ENCODE measurements at regions not wholly inside any gene's neighbourhood (a gene's known extent, or its start where the extent isn't known, plus 50 kb on each side); places are given as distances from the start of the nearest gene placed in this dataset.

GRCh38 chr9:73892335-73892734 is 604.8 kb upstream of the RORB start:
- no peaks in the 10 kb centered on the region for H3K9me3 ChIP-seq (ENCODE audit: insufficient read depth, low read depth, low read length)

DNA sequence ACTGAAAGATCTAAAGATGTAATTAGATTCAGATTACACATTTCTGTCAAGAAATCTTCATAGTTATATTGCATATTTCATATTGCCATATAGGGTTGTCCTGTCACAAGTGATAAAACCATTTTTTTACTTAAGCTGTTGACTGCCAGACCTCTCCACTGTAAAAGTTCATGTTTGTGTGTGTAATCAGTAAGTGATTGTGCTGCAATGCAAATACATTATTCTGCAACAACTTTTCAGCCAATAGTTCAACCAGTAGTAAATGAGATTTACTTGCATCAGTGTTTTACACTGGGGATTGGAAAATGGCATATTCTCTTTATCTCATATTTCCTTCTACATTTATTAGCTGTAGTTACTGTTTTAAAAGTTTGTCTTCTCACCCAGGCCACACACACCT is 603.9 kb upstream of the RORB start:
- Histone ChIP-seq H3K27me3 (ENCODE audit: insufficient read depth, low read length, poor library complexity, severe bottlenecking) (no peaks in the 10 kb centered on the region), H3K36me3 (ENCODE audit: insufficient read depth, low read length) (no peaks in the 10 kb centered on the region), H3K4me3 (ENCODE audit: low read length, poor library complexity, severe bottlenecking) (no peak overlapping the region), H4K20me1 (ENCODE audit: insufficient read depth, low read length, poor library complexity, severe bottlenecking) (no peaks in the 10 kb centered on the region), H3K9ac (ENCODE audit: low read depth, low read length, poor library complexity, severe bottlenecking) (no peak overlapping the region), H3K4me2 (ENCODE audit: low read depth, low read length, poor library complexity, severe bottlenecking) (no peak overlapping the region), H3F3A (ENCODE audit: low read depth) (no peaks in the 10 kb centered on the region), H3K79me2 (ENCODE audit: insufficient read depth, low read length) (no peaks in the 10 kb centered on the region), H3K9me2 (replicated peaks; ENCODE audit: low read depth, low read length) (no peaks in the 10 kb centered on the region), H3K9me3 (ENCODE audit: insufficient read depth, low read depth, low read length) (no peaks in the 10 kb centered on the region), H2AFZ (ENCODE audit: low read length) (no peak overlapping the region), H3K4me1 (ENCODE audit: insufficient read depth, low read length, poor library complexity, severe bottlenecking) (no peaks in the 10 kb centered on the region)
- no peak for TF ChIP-seq EZH2phosphoT487 (IDR thresholded peaks at IDR 0.05; ENCODE audit: borderline replicate concordance)
- TF ChIP-seq, protein P1, sequence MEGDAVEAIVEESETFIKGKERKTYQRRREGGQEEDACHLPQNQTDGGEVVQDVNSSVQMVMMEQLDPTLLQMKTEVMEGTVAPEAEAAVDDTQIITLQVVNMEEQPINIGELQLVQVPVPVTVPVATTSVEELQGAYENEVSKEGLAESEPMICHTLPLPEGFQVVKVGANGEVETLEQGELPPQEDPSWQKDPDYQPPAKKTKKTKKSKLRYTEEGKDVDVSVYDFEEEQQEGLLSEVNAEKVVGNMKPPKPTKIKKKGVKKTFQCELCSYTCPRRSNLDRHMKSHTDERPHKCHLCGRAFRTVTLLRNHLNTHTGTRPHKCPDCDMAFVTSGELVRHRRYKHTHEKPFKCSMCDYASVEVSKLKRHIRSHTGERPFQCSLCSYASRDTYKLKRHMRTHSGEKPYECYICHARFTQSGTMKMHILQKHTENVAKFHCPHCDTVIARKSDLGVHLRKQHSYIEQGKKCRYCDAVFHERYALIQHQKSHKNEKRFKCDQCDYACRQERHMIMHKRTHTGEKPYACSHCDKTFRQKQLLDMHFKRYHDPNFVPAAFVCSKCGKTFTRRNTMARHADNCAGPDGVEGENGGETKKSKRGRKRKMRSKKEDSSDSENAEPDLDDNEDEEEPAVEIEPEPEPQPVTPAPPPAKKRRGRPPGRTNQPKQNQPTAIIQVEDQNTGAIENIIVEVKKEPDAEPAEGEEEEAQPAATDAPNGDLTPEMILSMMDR (conservative IDR thresholded peaks at IDR 0.05; ENCODE audit: low read length), result no peak

More at GRCh38 chr9:73892335-73892734, 604.8 kb upstream of the RORB start:
- no peak overlapping the region for H3K9ac ChIP-seq (ENCODE audit: low read depth, low read length, poor library complexity, severe bottlenecking)
- H3K4me1 ChIP-seq (ENCODE audit: insufficient read depth, low read length, poor library complexity, severe bottlenecking), result no peaks in the 10 kb centered on the region
- H3K36me3 ChIP-seq (ENCODE audit: insufficient read depth, low read length), result no peaks in the 10 kb centered on the region
- H4K20me1 ChIP-seq (ENCODE audit: insufficient read depth, low read length, poor library complexity, severe bottlenecking), result no peaks in the 10 kb centered on the region
- no peak overlapping the region for H2AFZ ChIP-seq (ENCODE audit: low read length)
- H3K4me2 ChIP-seq (ENCODE audit: low read depth, low read length, poor library complexity, severe bottlenecking), result no peak overlapping the region
- TF ChIP-seq, protein P1 (conservative IDR thresholded peaks at IDR 0.05; ENCODE audit: low read length), result no peak
- TF ChIP-seq EZH2phosphoT487 (IDR thresholded peaks at IDR 0.05; ENCODE audit: borderline replicate concordance), result no peak
- no peak overlapping the region for H3K4me3 ChIP-seq (ENCODE audit: low read length, poor library complexity, severe bottlenecking)
- no peaks in the 10 kb centered on the region for H3K9me2 ChIP-seq (replicated peaks; ENCODE audit: low read depth, low read length)
- no peaks in the 10 kb centered on the region for H3K27me3 ChIP-seq (ENCODE audit: insufficient read depth, low read length, poor library complexity, severe bottlenecking)
- no peaks in the 10 kb centered on the region for H3K79me2 ChIP-seq (ENCODE audit: insufficient read depth, low read length)
- no peaks in the 10 kb centered on the region for H3F3A ChIP-seq (ENCODE audit: low read depth)

DNA sequence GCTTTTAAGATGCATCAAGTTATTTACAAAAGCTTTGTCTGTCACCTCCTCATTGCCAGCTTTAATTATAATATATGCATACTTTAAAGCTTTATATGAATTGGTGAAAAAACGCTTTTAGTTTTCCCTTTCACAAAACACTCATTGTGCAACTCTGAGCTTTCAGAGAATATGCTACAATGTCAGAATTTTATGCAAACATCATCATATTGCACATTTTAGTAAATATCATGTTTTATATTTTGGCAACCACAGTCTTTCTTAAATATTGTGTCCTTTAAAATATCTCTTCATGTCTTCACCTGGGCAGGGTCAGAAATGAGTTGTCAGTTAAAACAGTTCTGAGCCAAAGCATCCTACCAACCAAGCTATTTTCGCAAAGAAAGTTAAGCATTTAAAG is 601.1 kb upstream of the RORB start:
- Histone ChIP-seq H4K20me1 (ENCODE audit: insufficient read depth, low read length, poor library complexity, severe bottlenecking) (no peaks in the 10 kb centered on the region), H2AFZ (ENCODE audit: low read length) (no peak overlapping the region), H3F3A (ENCODE audit: low read depth) (no peaks in the 10 kb centered on the region), H3K36me3 (ENCODE audit: insufficient read depth, low read length) (no peaks in the 10 kb centered on the region), H3K27me3 (ENCODE audit: insufficient read depth, low read length, poor library complexity, severe bottlenecking) (no peaks in the 10 kb centered on the region), H3K9me2 (replicated peaks; ENCODE audit: low read depth, low read length) (no peaks in the 10 kb centered on the region), H3K4me3 (ENCODE audit: low read length, poor library complexity, severe bottlenecking) (no peak overlapping the region), H3K9me3 (ENCODE audit: insufficient read depth, low read depth, low read length) (no peaks in the 10 kb centered on the region), H3K9ac (ENCODE audit: low read depth, low read length, poor library complexity, severe bottlenecking) (no peak overlapping the region), H3K79me2 (ENCODE audit: insufficient read depth, low read length) (no peaks in the 10 kb centered on the region), H3K4me2 (ENCODE audit: low read depth, low read length, poor library complexity, severe bottlenecking) (no peak overlapping the region), H3K4me1 (ENCODE audit: insufficient read depth, low read length, poor library complexity, severe bottlenecking) (no peaks in the 10 kb centered on the region)
- no peak for TF ChIP-seq EZH2phosphoT487 (IDR thresholded peaks at IDR 0.05; ENCODE audit: borderline replicate concordance)
- TF ChIP-seq, protein P1 (conservative IDR thresholded peaks at IDR 0.05; ENCODE audit: low read length), result no peak

Data from Loucy (cell line).